KOPT-K1 (cell line): ENCODE measurements at regions not wholly inside any gene's neighbourhood (a gene's known extent, or its start where the extent isn't known, plus 50 kb on each side); places are given as distances from the start of the nearest gene placed in this dataset.
"Not testable (repeated sequence)": the region's sequence is repeated elsewhere in the genome, so short reads cannot be mapped to it uniquely, and the experiment has no call there.

Experiments
- H3K27ac ChIP-seq: fragments of 200-600 bp; sonication (generic); 2 replicates; pipeline ENCODE4 v1.5.1; 2016; ENCODE audit warnings: antibody characterized with exemption, mild to moderate bottlenecking, low read depth, low read length; ENCODE audit not compliant: poor library complexity, severe bottlenecking
- H3K36me3 ChIP-seq: fragments of 200-600 bp; sonication (generic); 2 replicates; pipeline ENCODE4 v1.5.1; 2017; ENCODE audit warnings: antibody characterized with exemption, mild to moderate bottlenecking, low read length, moderate library complexity; ENCODE audit not compliant: insufficient read depth
- H3K9me3 ChIP-seq: fragments of 200-600 bp; sonication (generic); 2 replicates; pipeline ENCODE4 v1.5.1; 2017; ENCODE audit warnings: antibody characterized with exemption, low read length, mild to moderate bottlenecking; ENCODE audit not compliant: insufficient read depth, poor library complexity, severe bottlenecking

GRCh38 chr7:140257278-140257677, 80.5 kb upstream of the KDM7A start:
- H3K27ac ChIP-seq, H3K9me3 ChIP-seq, H3K36me3 ChIP-seq: not testable (repeated sequence)

- not testable (repeated sequence) for H3K36me3 ChIP-seq, H3K27ac ChIP-seq
Measured at GRCh38 chr7:140254976-140255375, 78.2 kb upstream of the KDM7A start.

GRCh38 chr7:140249036-140249806, 72.4 kb upstream of the KDM7A start:
- Histone ChIP-seq H3K27ac (no peak overlapping the region), H3K9me3 (no peaks in the 10 kb centered on the region), H3K36me3 (no peaks in the 10 kb centered on the region)

More at GRCh38 chr7:140254976-140255375, 78.2 kb upstream of the KDM7A start:
- H3K9me3 ChIP-seq: not testable (repeated sequence)

GRCh38 chr7:140247559-140247958, 70.8 kb upstream of the KDM7A start:
- no peak overlapping the region for H3K27ac ChIP-seq
- H3K36me3 ChIP-seq: no peaks in the 10 kb centered on the region
- no peaks in the 10 kb centered on the region for H3K9me3 ChIP-seq

GRCh38 chr7:140245611-140246105, 68.9 kb upstream of the KDM7A start:
- Histone ChIP-seq H3K36me3 (no peaks in the 10 kb centered on the region), H3K9me3 (no peaks in the 10 kb centered on the region), H3K27ac (no peak overlapping the region)

GRCh38 chr7:140242057-140243031, 65.6 kb upstream of the KDM7A start:
- H3K27ac ChIP-seq: peak overlapping the region; percentile 23
- no peaks in the 10 kb centered on the region for H3K36me3 ChIP-seq
- H3K9me3 ChIP-seq: no peaks in the 10 kb centered on the region

- no peaks in the 10 kb centered on the region for H3K9me3 ChIP-seq
- H3K27ac ChIP-seq: no peak overlapping the region
- no peaks in the 10 kb centered on the region for H3K36me3 ChIP-seq
Measured at GRCh38 chr7:140239653-140239935, 62.8 kb upstream of the KDM7A start.

GRCh38 chr7:140238778-140239652, 62.2 kb upstream of the KDM7A start:
- no peak overlapping the region for H3K27ac ChIP-seq
- no peaks in the 10 kb centered on the region for H3K9me3 ChIP-seq
- H3K36me3 ChIP-seq: no peaks in the 10 kb centered on the region

- no peak overlapping the region for H3K27ac ChIP-seq
Measured at GRCh38 chr7:140237390-140237789, 60.6 kb upstream of the KDM7A start.

GRCh38 chr7:140236626-140237025, 59.8 kb upstream of the KDM7A start:
- H3K9me3 ChIP-seq: no peaks in the 10 kb centered on the region
- H3K36me3 ChIP-seq: no peaks in the 10 kb centered on the region
- H3K27ac ChIP-seq: no peak overlapping the region

More at GRCh38 chr7:140237390-140237789, 60.6 kb upstream of the KDM7A start:
- Histone ChIP-seq H3K36me3 (no peaks in the 10 kb centered on the region), H3K9me3 (no peaks in the 10 kb centered on the region)

GRCh38 chr7:140235114-140235513, 58.3 kb upstream of the KDM7A start:
- H3K9me3 ChIP-seq: no peaks in the 10 kb centered on the region
- no peaks in the 10 kb centered on the region for H3K36me3 ChIP-seq
- no peak overlapping the region for H3K27ac ChIP-seq

GRCh38 chr7:140232957-140233917, 56.5 kb upstream of the KDM7A start:
- no peaks in the 10 kb centered on the region for H3K9me3 ChIP-seq
- H3K36me3 ChIP-seq: no peaks in the 10 kb centered on the region
- H3K27ac ChIP-seq: no peak overlapping the region

GRCh38 chr7:140231771-140232491, 55.1 kb upstream of the KDM7A start:
- Histone ChIP-seq H3K9me3 (no peaks in the 10 kb centered on the region), H3K27ac (peak overlapping the region; percentile 88), H3K36me3 (no peaks in the 10 kb centered on the region)
